LNCaP clone FGC (cell line): ENCODE measurements at regions not wholly inside any gene's neighbourhood (a gene's known extent, or its start where the extent isn't known, plus 50 kb on each side); places are given as distances from the start of the nearest gene placed in this dataset.

Source experiments
- DNase-seq: peaks from one replicate; pipeline ENCODE4 v3.0.0-alpha.2; 2011; ENCODE audit warnings: low read depth
- H3K4me3 ChIP-seq: 2 replicates; pipeline ENCODE4 v1.5.1; 2011; ENCODE audit warnings: mild to moderate bottlenecking, low read depth, low read length, control low read depth
- TF ChIP-seq, protein P1 (sequence below): IDR thresholded peaks from 2 replicates; pipeline ENCODE4 v1.5.1; 2012; ENCODE audit warnings: mild to moderate bottlenecking; ENCODE audit not compliant: control insufficient read depth, insufficient read depth; ENCODE audit errors: extremely low read depth

DNA sequence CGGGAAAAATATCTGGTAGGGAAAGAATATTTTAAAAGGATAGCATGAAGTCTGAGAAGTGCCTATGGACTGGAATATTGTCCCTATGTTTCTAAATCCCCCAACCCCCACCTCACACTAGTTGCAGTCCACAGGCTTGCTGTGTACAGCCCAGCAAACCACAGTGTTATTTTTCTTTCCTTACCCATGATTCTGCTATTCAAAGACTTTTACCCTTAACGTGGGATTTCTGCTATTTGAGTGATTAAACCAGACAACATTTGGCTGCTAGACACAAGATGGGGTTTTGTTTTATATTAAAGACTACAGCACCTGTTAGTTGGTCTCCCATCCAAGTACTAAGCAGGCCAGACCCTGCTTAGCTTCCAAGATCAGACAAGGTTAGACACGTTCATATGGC lies 120.5 kb upstream of the MYO3A start:
- TF ChIP-seq, protein P1, sequence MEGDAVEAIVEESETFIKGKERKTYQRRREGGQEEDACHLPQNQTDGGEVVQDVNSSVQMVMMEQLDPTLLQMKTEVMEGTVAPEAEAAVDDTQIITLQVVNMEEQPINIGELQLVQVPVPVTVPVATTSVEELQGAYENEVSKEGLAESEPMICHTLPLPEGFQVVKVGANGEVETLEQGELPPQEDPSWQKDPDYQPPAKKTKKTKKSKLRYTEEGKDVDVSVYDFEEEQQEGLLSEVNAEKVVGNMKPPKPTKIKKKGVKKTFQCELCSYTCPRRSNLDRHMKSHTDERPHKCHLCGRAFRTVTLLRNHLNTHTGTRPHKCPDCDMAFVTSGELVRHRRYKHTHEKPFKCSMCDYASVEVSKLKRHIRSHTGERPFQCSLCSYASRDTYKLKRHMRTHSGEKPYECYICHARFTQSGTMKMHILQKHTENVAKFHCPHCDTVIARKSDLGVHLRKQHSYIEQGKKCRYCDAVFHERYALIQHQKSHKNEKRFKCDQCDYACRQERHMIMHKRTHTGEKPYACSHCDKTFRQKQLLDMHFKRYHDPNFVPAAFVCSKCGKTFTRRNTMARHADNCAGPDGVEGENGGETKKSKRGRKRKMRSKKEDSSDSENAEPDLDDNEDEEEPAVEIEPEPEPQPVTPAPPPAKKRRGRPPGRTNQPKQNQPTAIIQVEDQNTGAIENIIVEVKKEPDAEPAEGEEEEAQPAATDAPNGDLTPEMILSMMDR = no peak
- H3K4me3 ChIP-seq = no peak overlapping the region
- DNase-seq = no peak

DNA sequence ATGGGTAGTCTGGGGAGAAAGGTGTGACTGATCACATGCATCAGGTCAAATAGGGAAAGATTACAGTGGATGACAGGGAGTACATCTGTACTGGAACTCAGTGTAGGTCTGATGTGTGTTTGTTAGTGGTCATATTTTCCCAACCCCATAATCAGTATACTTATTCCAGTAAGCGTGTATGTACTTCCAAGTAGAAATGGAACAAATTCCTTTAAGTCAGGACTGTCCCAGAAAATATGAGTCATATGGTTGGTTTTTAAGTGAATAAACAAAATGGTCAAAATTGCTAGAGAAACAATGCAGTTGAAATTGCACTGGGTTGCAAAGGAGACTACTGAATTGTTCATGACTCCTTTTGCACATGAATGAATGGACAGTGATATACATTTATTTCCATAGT lies 118.8 kb upstream of the MYO3A start:
- DNase-seq = no peak
- TF ChIP-seq, protein P1 = no peak
- no peak overlapping the region for H3K4me3 ChIP-seq

DNA sequence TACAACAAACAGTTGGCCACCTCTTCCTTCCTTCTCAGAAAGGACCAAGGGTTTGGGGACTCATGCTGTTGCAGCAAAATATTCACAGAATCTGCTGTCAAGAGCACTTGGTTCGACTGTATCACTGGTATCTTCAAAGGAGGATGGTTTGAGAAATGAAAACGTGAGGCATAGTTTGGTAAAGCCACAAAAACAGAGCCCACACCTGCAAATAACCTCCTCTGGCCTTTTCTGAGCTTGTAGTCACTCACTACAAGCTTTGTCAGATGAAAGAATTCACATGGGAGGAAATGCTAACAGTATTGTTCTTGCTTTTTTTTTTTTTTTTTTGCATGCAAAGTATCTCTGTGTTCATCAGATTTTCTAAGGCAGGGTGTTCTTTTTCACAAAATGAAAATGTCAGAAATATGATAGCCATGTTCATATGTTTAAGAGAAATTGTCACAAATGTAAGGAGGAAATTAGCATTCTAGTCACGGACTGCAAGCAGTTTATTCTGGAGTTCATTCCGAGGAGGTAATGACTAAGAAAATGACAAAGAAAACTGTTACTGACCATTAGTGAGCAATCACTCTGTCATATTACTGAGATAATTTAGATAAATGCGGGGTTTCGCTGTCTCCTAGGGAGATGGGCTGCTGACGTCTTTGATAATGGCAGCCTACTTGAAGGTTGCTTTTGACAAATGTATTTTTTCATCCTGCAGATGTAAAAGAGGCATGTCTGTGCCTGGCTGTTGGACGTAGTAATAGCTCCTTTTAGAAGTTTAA lies 117.8 kb upstream of the MYO3A start:
- DNase-seq = no peak
- TF ChIP-seq, protein P1 = no peak
- H3K4me3 ChIP-seq = no peak overlapping the region

DNA sequence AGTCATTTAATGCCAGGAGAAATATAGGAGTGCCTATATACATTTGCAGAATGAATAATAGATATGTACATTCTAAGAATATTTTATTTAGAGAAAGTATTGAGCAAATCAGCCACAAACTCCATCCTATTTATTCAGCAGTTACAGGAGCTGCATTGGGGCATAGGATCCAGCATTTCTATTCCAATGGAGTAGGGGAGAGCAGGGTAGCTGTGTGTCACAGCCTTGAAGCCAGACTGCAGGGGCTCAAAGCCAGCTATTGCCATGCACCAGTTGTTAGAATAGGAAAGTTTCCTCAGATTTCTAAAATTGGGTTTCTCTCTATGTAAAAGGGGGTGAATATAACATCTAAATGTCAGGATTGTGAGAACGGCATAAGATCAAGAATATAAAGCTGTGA lies 116.8 kb upstream of the MYO3A start:
- DNase-seq = no peak
- TF ChIP-seq, protein P1 = no peak
- no peak overlapping the region for H3K4me3 ChIP-seq

DNA sequence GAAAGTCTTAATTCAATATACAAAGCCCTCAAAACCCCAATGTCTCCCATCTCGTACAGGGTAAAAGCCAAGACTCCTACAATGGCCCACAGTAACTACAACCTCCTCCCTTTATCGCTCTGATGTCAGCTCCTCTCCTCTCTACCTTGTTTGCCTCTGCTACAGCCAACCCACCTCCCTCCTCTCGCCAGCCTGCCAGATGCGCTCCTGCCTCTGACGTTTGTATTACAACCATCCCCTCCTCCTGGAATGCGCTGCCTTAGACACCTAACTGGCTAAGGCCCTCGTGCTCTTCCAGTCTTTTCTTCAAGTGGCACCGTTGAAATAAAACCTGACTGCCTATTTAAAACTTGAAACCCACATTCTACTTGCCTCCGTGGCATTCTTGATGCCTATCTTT lies 115.3 kb upstream of the MYO3A start:
- no peak for DNase-seq
- TF ChIP-seq, protein P1 = no peak
- H3K4me3 ChIP-seq = no peak overlapping the region

DNA sequence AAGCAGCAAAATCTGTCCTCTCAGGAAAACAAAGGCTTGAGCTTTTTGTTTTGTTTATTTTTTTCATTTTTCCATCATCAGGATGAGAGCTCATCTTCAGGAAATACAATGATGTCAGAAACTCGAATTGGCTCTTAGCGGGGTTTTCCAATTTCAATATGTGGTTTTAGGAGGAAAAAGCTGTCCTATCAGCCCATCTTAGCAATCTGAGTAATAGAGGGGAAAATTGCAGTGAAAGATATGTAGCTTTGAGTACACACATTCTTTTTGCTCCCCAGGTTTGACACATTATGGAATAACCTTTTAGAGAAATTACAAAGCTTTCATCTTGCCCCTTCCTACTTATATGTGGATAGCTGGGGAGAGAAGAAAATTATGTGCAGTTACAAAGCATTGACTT lies 113.6 kb upstream of the MYO3A start:
- TF ChIP-seq, protein P1 = no peak
- H3K4me3 ChIP-seq = no peak overlapping the region
- no peak for DNase-seq

DNA sequence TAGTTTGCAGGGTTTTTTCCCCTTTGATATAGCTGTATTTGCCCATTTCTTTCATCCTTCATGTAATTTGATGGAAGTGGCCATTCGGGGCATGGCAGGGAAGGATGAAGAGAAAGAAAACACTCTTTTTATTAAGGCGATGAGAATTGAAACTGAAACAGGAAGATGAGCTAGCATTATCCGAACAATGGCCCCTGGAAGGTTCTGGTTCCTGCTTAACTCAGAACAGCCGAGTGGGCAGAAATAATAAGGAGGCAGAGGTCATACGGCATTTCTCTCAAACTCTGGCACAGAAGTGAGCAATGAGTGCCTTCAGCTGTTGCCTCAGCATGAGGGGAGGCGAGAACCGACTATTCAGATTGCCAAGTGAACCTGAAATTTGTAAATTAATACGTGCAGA lies 113.2 kb upstream of the MYO3A start:
- TF ChIP-seq, protein P1 = no peak

More for the DNA sequence above, 113.2 kb upstream of the MYO3A start:
- DNase-seq = no peak
- H3K4me3 ChIP-seq = no peak overlapping the region
